Immature natural killer cell (primary cell): ENCODE measurements at regions not wholly inside any gene's neighbourhood (a gene's known extent, or its start where the extent isn't known, plus 50 kb on each side); places are given as distances from the start of the nearest gene placed in this dataset.

Experiments
- DNase-seq, 3 donors: peaks; one replicate each; pipeline ENCODE4 v3.0.0; 2022; ENCODE audit warnings: mixed read lengths in 1 of 3
- H3K27ac Mint-ChIP-seq, 6 donors: one replicate each; pipeline ENCODE4 v1.8.0; 2020; ENCODE audit warnings: mixed read lengths in 6 of 6, mild to moderate bottlenecking in 5 of 6, inconsistent platforms in 4 of 6, moderate library complexity in 3 of 6
- H3K27me3 Mint-ChIP-seq, 3 donors: one replicate each; pipeline ENCODE4 v1.8.0; 2020 to 2021; ENCODE audit warnings: low read depth in 3 of 3, mild to moderate bottlenecking in 3 of 3, mixed read lengths in 3 of 3, moderate library complexity in 3 of 3, inconsistent platforms in 1 of 3
- H3K36me3 Mint-ChIP-seq, 3 donors: one replicate each; pipeline ENCODE4 v1.8.0; 2020; ENCODE audit warnings: mixed read lengths in 3 of 3, inconsistent platforms in 2 of 3, mild to moderate bottlenecking in 2 of 3
- H3K4me1 Mint-ChIP-seq, 2 donors: one replicate each; pipeline ENCODE4 v1.8.0; 2020; ENCODE audit warnings: inconsistent platforms in 2 of 2, mild to moderate bottlenecking in 2 of 2, mixed read lengths in 2 of 2, moderate library complexity in 1 of 2
- H3K4me3 Mint-ChIP-seq, 5 donors: one replicate each; pipeline ENCODE4 v1.8.0; 2020; ENCODE audit warnings: mild to moderate bottlenecking in 5 of 5, mixed read lengths in 5 of 5, inconsistent platforms in 3 of 5, moderate library complexity in 3 of 5
- H3K9me3 Mint-ChIP-seq, 6 donors: one replicate each; pipeline ENCODE4 v1.8.0; 2020; ENCODE audit warnings: mild to moderate bottlenecking in 6 of 6, mixed read lengths in 6 of 6, inconsistent platforms in 4 of 6, moderate library complexity in 3 of 6

DNA sequence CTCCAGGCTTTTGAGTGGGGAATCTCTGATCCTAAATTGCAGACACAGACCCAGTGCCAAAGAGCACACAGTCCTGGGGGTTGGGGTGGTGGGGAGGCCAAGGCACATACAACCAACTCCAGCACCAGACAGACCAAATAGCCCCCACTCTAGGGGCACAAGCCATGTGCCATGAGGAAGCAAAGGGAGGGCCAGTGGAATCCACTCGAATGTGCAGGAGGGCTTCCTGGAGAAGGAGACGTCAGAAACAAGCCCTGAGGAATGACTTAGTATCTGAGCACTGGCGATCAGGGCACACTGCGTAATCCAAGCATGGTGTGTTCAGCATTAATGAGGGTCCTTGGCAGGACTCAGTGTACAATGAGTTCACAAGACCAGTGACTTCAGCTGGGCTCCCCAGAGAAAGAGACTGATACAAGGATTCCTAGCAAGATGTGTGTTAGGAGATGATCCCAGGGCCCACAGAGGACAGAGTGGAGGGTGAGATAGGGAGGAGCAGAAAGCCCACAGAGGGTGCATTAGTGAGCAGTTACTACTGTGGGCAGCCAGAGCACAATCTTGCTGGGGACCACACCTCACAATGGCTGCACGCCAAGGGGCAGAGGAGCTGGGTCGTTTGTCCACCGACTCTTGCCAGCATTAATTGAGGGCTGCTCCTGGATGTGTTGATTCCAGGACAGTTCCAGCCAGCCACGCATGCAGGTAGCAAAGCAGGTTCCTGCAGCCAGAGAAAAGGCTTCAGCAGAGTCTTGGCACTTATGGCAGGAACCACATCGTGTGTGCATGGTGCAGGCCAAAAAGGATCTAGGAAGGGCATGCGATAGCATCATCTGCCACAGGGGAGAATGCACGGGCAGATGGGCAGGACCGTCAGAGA, 152.6 kb upstream of the VSTM2B start:
- Mint-ChIP-seq H3K4me1 (no peaks in the 10 kb centered on the region), H3K27ac (no peak overlapping the region), H3K9me3 (no peaks in the 10 kb centered on the region), H3K4me3 (no peak overlapping the region), H3K27me3 (peaks cover 4 to 5% (median 4%) of the 10 kb centered on the region in 3 donors), H3K36me3 (no peaks in the 10 kb centered on the region)
- DNase-seq = no peak

DNA sequence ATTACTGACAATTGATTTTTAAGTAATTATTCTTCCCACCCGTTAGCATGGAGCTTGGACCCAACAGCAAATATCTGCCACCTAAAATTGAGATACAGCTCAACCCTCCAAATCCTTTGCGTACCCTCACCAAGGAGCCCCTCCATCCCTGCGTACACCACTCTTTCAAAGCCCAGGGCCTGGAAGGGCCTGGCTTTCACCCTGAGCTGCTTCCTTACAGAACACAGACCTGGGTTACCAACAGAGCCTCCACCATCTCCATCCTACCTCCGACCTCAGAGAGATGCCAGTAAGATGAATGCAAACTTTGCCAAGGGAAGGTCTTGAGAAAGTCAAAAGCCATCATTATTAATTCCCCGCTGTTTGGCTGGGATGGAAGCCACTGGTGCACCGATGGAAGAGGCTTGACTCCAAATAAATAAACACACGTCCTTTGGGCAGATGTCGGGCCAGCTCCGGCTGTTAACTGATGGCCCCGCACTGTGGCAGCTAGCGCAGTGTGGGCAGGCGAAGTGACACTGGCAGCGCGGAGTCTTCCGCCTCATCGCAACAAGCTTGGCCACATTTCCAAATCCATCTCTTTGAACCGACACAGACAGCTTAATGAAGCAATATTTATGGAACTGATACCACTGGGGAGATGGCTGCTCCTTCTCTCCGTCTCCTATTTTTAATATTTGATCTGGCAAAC, 150.2 kb upstream of the VSTM2B start:
- H3K27ac Mint-ChIP-seq = no peak overlapping the region

DNA sequence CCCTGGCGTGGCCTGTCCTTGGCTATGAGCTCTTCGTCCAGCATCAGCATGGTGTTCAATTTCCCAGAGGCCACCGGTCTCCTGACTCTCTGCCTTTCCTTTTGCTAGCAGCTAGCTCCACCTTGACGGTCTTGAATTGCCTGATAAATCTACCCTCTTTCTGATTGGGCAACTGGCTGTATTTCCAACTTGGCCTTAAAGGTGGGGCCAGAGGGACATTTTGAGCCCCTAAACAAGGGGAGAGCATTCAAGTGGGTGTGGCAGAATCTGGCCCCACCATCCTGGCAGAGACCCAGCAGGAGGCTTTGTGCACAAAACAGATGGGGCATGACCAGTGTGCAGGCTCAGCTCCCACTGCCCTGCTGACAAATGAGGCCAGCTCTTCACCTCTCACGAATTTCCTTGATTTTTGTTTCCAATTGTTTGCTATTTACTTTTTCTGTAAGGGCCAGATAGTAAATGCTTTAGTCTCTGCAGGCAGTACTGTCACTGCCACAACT, 148.9 kb upstream of the VSTM2B start:
- no peak for DNase-seq
- Mint-ChIP-seq H3K27me3 (peaks cover 4 to 9% (median 5%) of the 10 kb centered on the region in 3 donors), H3K9me3 (no peaks in the 10 kb centered on the region), H3K4me3 (no peak overlapping the region), H3K36me3 (no peaks in the 10 kb centered on the region), H3K4me1 (no peaks in the 10 kb centered on the region), H3K27ac (no peak overlapping the region)

More for the DNA sequence above, 150.2 kb upstream of the VSTM2B start:
- no peak overlapping the region for H3K4me3 Mint-ChIP-seq
- peaks cover 4 to 7% (median 5%) of the 10 kb centered on the region in 3 donors for H3K27me3 Mint-ChIP-seq
- no peaks in the 10 kb centered on the region for H3K4me1 Mint-ChIP-seq
- no peaks in the 10 kb centered on the region for H3K36me3 Mint-ChIP-seq
- DNase-seq = no peak
- H3K9me3 Mint-ChIP-seq = no peaks in the 10 kb centered on the region

DNA sequence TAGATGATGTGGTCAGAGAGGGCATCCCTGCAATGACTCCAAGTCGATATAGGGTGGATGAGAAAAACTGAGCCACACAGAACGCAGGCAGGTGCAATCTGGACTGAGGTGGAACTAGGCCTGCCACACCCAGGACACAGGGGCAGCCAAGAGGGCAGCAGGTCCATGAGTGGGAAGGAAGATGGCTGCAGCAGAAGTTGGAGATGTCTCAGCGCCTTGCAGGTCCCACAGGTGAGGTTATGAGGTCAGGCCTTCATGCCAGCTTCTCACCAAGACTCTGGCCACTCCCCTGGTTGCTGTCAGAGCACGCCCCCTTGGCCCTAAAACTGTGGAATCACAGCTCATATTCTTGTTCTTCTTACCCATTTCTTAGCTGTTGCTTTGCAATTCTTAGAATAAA, 147.7 kb upstream of the VSTM2B start:
- H3K27ac Mint-ChIP-seq = no peak overlapping the region
- H3K4me3 Mint-ChIP-seq = no peak overlapping the region
- H3K36me3 Mint-ChIP-seq = no peaks in the 10 kb centered on the region
- H3K27me3 Mint-ChIP-seq = peaks cover 4 to 9% (median 5%) of the 10 kb centered on the region in 3 donors
- DNase-seq = no peak
- no peaks in the 10 kb centered on the region for H3K4me1 Mint-ChIP-seq
- no peaks in the 10 kb centered on the region for H3K9me3 Mint-ChIP-seq

DNA sequence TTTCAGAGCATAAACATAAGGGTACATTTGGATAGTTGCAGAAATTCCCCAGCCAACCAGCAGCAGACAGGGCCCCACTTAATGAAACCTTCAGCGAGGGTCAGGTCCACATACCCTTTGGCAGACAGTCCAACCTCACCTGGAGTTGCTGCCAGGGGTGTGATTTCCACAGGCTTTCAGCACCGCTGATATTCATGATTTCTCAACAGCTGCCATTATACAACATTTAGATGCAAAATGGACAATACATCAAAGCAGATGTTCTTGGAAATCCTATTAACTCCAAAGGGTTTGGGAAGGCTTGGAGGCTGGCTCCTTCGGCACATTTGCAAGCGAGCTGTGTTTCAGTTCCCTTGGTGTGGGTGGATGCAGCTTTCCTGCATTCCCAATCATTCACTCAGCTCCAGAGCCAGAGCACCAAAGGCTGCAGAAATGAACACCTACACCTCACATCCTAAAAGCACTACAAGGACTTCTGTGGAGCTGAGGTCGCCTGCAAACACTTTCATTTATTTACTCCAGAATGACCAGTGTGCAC, 147.2 kb upstream of the VSTM2B start:
- no peaks in the 10 kb centered on the region for H3K36me3 Mint-ChIP-seq
- no peaks in the 10 kb centered on the region for H3K4me1 Mint-ChIP-seq
- no peaks in the 10 kb centered on the region for H3K9me3 Mint-ChIP-seq

DNA sequence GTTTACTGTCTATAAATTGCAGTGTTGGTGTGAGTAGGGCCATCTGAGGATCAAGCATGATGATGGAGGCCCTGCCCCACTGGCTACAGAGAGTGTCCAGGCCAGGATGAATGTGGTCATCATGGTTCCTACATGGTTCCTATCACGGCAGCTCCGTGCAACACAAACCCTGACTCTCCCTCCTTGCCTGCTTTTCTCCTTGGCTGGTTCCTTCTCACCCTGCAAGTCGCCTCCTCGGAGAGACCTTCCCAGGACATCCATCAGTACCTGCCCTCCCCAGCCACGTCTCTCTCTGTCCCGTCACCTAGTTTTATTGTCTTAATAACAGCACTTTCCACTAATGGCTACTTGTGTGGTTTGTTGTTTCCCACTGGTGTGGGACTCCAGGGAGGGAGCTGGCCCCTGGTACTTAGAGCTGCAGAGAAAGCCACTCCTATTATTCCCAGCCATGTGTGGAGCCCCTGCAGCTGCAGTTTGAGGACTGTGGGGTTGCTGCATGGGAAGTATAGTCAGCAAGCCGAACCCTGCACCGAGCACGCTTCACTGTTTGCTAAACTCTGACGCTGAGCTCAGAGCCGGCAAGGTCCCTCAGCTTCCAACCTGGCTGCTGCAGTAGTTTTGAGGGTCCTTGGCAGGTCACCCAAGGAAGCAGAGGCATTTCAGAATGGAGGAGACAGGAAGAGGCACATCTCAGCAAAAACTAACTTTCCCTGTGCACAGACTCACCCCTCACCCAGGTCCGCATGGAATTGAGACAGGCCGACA, 146.4 kb upstream of the VSTM2B start:
- Mint-ChIP-seq H3K36me3 (no peaks in the 10 kb centered on the region), H3K27ac (no peak overlapping the region), H3K27me3 (peaks cover 4 to 7% (median 5%) of the 10 kb centered on the region in 3 donors), H3K4me1 (no peaks in the 10 kb centered on the region), H3K4me3 (no peak overlapping the region), H3K9me3 (no peaks in the 10 kb centered on the region)
- no peak for DNase-seq

More for the DNA sequence above, 147.2 kb upstream of the VSTM2B start:
- H3K27ac Mint-ChIP-seq = no peak overlapping the region
- H3K27me3 Mint-ChIP-seq = peaks cover 4 to 9% (median 5%) of the 10 kb centered on the region in 3 donors
- H3K4me3 Mint-ChIP-seq = no peak overlapping the region
- DNase-seq = no peak

DNA sequence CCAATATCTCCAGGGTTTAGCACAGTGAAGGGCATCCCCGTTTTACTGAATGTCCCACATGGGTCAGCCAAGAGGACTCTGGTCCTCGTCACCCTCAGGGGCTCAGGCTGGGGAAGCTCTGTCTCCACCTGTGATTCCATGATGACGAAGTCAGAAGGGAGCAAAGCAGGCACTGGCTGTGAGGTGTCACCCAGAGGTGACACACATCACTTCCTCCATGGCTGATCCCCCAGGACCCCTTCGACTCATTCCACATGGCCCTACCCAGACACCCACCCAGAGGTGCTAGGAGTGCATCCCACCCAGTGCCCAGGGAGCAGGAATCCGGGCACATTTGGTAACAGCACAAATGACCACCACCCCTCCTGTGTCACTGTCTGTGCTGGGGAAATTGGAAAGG, 145.2 kb upstream of the VSTM2B start:
- Mint-ChIP-seq H3K4me3 (no peak overlapping the region), H3K4me1 (no peaks in the 10 kb centered on the region)

DNA sequence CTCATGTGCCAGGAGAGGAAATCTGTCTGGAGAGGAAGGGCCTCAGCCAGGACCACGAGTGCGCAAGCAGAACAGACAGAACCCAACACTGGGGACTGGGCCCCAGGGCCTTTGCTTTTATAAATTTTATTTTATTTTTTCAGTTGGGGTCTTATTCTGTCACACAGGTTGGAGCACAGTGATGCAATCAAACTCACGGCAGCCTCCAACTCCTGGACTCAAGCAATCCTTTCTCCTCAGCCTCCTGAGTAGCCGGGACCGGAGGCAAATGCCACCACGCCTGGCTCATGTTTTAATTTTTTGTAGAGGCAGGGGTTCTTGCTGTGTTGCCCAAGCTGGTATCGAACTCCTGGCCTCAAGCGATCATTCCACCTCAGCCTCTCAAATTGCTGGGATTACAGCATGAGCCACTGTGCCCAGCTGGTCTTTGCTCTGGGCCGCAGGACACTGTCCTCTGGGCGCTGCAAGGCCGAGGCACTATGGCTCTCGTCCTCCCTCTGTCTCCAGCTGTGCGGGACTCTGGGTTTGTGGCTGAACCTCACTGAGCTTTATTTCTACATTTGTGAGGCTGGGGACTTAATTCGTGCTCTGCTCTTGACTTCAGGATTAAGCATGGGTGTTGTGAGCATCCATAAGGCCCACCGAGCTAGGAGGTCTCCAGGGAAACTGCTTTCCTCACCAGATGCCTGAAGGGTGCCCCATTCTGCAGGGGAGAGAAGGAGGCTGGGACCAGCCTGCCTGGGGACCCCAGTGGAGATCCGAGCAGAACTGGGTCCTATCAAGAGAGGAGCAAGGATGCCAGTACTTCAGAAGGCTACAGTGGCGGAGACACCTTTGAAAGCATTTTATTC, 144.2 kb upstream of the VSTM2B start:
- H3K27me3 Mint-ChIP-seq = peaks cover 5 to 7% (median 7%) of the 10 kb centered on the region in 3 donors
- H3K4me3 Mint-ChIP-seq = no peak overlapping the region
- H3K27ac Mint-ChIP-seq = no peak overlapping the region
- no peaks in the 10 kb centered on the region for H3K36me3 Mint-ChIP-seq
- no peak for DNase-seq
- H3K4me1 Mint-ChIP-seq = no peaks in the 10 kb centered on the region
- H3K9me3 Mint-ChIP-seq = no peaks in the 10 kb centered on the region

More for the DNA sequence above, 145.2 kb upstream of the VSTM2B start:
- peaks cover 5 to 7% (median 7%) of the 10 kb centered on the region in 3 donors for H3K27me3 Mint-ChIP-seq
- no peaks in the 10 kb centered on the region for H3K36me3 Mint-ChIP-seq
- H3K27ac Mint-ChIP-seq = no peak overlapping the region
- no peak for DNase-seq
- no peaks in the 10 kb centered on the region for H3K9me3 Mint-ChIP-seq

DNA sequence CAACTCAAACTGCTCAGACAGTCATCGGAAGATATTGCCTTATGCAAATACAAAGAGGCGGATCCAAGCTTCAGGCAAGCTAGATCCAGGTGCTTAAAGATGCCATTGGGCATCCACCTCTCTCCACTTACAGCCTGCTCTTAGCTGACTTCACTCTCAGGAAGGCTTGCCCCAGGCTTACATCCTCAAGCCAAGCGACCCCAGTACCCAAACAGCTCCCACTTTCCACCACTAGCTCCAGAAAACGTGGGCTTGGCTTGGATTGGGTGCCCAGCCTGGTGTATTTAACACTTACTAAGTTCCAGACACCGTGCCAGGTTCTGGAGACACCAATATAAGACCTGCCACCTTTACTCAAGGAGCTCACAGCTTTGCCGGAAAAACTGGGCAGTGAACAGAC, 142.1 kb upstream of the VSTM2B start:
- H3K4me1 Mint-ChIP-seq = no peaks in the 10 kb centered on the region
- no peaks in the 10 kb centered on the region for H3K36me3 Mint-ChIP-seq
- H3K27me3 Mint-ChIP-seq = peaks cover 3 to 7% (median 7%) of the 10 kb centered on the region in 3 donors
- no peak overlapping the region for H3K27ac Mint-ChIP-seq
- no peak overlapping the region for H3K4me3 Mint-ChIP-seq
- no peak for DNase-seq
- peaks cover 0 to 1% (median 0%) of the 10 kb centered on the region in 6 donors for H3K9me3 Mint-ChIP-seq

DNA sequence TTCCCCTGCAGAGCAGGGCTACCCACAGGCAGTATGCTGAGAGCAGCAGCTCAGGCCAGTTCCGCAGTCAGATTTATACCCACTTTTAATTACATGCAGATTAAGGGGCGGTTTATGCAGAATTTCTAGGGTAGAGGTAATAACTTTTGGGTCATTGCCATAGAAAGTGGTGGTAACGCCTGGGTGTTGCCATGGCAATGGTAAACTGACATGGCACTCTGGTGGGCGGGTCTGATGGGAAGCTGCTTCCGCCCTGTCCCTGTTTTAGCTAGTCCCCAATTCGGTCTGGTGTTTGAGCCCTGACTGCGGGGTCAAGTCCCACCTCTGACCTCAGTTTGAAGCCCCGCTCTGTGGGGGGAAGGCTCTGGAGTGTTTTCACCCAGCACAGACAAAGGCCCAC, 141.1 kb upstream of the VSTM2B start:
- H3K27ac Mint-ChIP-seq = no peak overlapping the region
- H3K4me3 Mint-ChIP-seq = no peak overlapping the region
- H3K27me3 Mint-ChIP-seq = peaks cover 3 to 7% (median 6%) of the 10 kb centered on the region in 3 donors
- H3K9me3 Mint-ChIP-seq = peaks cover 0 to 2% (median 0%) of the 10 kb centered on the region in 6 donors
- H3K4me1 Mint-ChIP-seq = no peaks in the 10 kb centered on the region
- no peak for DNase-seq
- H3K36me3 Mint-ChIP-seq = no peaks in the 10 kb centered on the region

DNA sequence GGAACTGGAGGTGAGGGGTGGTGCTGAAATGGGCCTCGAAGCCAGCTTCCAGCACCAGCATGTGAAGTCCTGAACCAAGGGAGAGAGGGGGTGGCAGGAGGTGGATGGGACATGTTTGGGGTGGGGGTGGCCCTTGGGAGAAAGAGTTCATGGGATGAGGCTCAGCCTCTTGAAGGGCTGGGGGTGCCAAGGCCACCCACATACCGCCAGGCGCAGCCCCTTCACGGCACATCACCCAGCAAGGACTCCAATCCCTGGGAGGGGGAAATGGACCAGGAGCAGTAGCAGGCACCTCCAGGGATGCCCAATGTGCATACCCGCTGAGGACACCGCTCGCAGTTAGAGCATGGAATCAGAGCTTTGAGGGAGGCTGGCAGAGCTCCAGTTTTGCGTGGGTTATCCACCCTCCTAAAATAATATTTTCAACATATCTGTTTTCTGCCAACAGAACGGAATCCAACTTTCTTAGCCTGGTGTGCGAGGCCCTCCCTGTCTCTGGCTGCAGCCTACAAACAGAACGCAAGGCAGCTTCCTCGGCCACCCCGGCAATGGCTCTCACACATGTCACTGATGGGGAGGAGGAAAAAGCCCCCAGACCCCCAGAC, 140.5 kb upstream of the VSTM2B start:
- DNase-seq = no peak
- Mint-ChIP-seq H3K36me3 (no peaks in the 10 kb centered on the region), H3K27ac (no peak overlapping the region), H3K9me3 (peaks cover 0 to 4% (median under 1%) of the 10 kb centered on the region in 6 donors), H3K4me1 (no peaks in the 10 kb centered on the region), H3K27me3 (peaks cover 1 to 6% (median 2%) of the 10 kb centered on the region in 3 donors), H3K4me3 (no peak overlapping the region)

DNA sequence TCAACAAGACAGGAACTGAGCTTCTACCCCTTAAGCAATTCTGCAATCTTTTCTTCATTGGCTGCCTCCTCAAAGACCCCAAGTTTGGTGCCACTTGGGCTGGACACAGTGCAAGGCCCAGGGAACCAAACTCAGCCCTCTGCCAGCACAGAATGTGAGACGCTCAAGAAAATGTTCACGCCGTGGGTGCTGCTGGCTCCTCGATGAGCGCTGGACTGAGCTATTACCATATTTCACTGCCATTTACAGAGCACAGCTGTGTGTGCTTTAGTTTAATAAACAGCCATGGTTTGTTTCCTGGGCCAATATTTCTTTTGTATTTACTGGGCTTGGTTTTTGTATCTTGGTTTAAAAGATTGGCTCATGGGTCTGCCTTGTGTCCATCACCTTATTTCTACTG, 138.8 kb upstream of the VSTM2B start:
- no peak for DNase-seq
- peaks cover 4 to 16% (median 8%) of the 10 kb centered on the region in 6 donors for H3K9me3 Mint-ChIP-seq
- H3K4me3 Mint-ChIP-seq = no peak overlapping the region
- H3K27ac Mint-ChIP-seq = no peak overlapping the region
- peaks cover 1 to 6% (median 3%) of the 10 kb centered on the region in 3 donors for H3K27me3 Mint-ChIP-seq
- peaks cover 0 to 8% (median 0%) of the 10 kb centered on the region in 3 donors for H3K36me3 Mint-ChIP-seq
- H3K4me1 Mint-ChIP-seq = no peaks in the 10 kb centered on the region
